Mucosa of descending colon (tissue), 3 donors: ENCODE measurements at regions not wholly inside any gene's neighbourhood (a gene's known extent, or its start where the extent isn't known, plus 50 kb on each side); places are given as distances from the start of the nearest gene placed in this dataset.

Source experiments
- ATAC-seq: fragments of 200-7000 bp; cut with Tn5 transposase; one replicate; pipeline ENCODE4 v1.9.1; 2020; ENCODE audit warnings: mild to moderate bottlenecking, moderate library complexity
- DNase-seq, 3 donors: peaks; one replicate each; pipeline ENCODE4 v3.0.0-alpha.2; 2020
- H3K36me3 ChIP-seq: fragments of 200-600 bp; one replicate; pipeline ENCODE4 v1.8.0; 2021; ENCODE audit warnings: low read depth, mild to moderate bottlenecking
- H3K4me1 ChIP-seq: fragments of 200-600 bp; one replicate; pipeline ENCODE4 v1.8.0; 2021; ENCODE audit warnings: low read depth, mild to moderate bottlenecking
- H3K4me3 ChIP-seq: fragments of 200-600 bp; one replicate; pipeline ENCODE4 v1.8.0; 2021; ENCODE audit warnings: mild to moderate bottlenecking
- H3K9me3 ChIP-seq: fragments of 200-600 bp; one replicate; pipeline ENCODE4 v1.8.0; 2021; ENCODE audit warnings: mild to moderate bottlenecking
- intact Hi-C, 2 donors: fragments of 100-400 bp; cut with DNase I in 1 of 2; cut with micrococcal nuclease in 1 of 2; formaldehyde crosslinking; loops; one replicate each; pipeline versions ENCODE4 v1.11.0 to v1.11.1; 2022; cut with DNase I, micrococcal nuclease
- TF ChIP-seq, protein P1 (sequence below): fragments of 200-600 bp; IDR thresholded peaks from one replicate; pipeline ENCODE4 v1.8.0; 2022; ENCODE audit warnings: antibody characterized with exemption, mild to moderate bottlenecking
- donor health status: DM: no; HTN: no; CAD: no; lungs with moderate emphysema.
- donor health status: DM: no; HTN: no; CAD: no.
- donor health status: DM: no; HTN: yes; CAD: no.

DNA sequence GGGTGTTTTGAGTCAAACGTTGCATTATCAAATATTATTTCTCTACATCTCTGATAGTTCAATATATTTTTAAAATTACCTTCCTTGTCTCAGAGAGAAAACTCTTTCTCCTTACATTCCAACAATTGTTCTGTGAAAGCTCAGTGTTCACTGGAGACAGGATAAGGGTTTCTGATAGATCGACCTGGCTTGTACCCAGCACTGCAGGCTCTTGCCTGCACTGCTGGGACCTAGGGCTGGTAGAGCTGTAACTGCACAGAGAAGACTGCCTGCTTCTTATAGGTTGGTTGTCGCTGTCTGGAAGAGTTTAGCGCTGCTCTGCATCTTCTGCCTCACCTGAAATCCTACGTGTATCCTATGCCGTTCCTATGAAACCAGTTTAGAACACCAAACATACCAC, 249.9 kb upstream of the LRTM1 start:
- intact Hi-C loops, result no loop called here
- no peaks in the 10 kb centered on the region for H3K9me3 ChIP-seq
- H3K4me1 ChIP-seq, result no peaks in the 10 kb centered on the region
- DNase-seq (no peak), ATAC-seq (no peak)
- H3K4me3 ChIP-seq, result no peak overlapping the region
- TF ChIP-seq, protein P1, sequence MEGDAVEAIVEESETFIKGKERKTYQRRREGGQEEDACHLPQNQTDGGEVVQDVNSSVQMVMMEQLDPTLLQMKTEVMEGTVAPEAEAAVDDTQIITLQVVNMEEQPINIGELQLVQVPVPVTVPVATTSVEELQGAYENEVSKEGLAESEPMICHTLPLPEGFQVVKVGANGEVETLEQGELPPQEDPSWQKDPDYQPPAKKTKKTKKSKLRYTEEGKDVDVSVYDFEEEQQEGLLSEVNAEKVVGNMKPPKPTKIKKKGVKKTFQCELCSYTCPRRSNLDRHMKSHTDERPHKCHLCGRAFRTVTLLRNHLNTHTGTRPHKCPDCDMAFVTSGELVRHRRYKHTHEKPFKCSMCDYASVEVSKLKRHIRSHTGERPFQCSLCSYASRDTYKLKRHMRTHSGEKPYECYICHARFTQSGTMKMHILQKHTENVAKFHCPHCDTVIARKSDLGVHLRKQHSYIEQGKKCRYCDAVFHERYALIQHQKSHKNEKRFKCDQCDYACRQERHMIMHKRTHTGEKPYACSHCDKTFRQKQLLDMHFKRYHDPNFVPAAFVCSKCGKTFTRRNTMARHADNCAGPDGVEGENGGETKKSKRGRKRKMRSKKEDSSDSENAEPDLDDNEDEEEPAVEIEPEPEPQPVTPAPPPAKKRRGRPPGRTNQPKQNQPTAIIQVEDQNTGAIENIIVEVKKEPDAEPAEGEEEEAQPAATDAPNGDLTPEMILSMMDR, result no peak
- no peaks in the 10 kb centered on the region for H3K36me3 ChIP-seq

DNA sequence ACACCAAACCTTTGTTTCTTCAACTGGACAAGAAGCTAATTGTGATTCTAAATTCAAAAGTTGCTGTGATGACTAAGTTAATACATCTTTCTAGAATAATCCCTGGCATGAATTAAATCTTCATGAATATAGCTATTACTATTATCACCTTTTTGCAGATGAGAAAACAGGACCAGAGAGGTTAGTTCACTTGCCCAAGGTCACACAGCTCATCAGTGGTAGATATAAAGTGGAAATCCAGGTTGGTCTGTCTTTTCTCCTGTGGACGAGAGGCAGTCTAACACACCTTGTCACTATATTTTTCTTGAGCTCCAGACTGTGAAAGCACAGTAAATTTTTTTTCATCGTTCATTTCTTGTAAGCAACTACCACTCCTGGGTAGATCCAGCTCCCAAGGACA, 247.6 kb upstream of the LRTM1 start:
- Histone ChIP-seq H3K4me3 (no peak overlapping the region), H3K4me1 (no peaks in the 10 kb centered on the region), H3K36me3 (no peaks in the 10 kb centered on the region), H3K9me3 (no peaks in the 10 kb centered on the region)
- intact Hi-C loops, result no loop called here
- no peak for ATAC-seq
- no peak for DNase-seq
- TF ChIP-seq, protein P1, result no peak

DNA sequence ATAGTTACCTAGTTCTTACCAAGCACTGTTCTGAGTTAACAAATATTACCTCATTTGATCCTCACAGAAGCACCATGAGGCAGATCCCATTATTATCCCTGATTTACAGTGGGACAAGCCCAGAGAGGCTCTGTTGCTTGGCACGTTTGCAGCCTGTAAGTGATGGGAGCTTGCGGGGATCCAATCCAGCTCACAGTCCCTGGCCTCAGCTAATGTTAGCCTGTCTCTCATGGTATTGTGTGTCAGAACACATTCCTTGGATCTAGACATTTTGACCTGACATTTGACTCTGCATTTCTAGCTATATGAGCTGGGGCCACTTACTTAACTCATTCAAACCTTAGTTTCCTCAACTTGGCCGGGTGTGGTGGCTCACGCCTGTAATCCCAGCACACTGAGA, 246.9 kb upstream of the LRTM1 start:
- no peaks in the 10 kb centered on the region for H3K9me3 ChIP-seq
- H3K4me3 ChIP-seq, result no peak overlapping the region
- no peak for DNase-seq
- H3K4me1 ChIP-seq, result no peaks in the 10 kb centered on the region
- intact Hi-C loops, result no loop called here
- H3K36me3 ChIP-seq, result no peaks in the 10 kb centered on the region
- TF ChIP-seq, protein P1, result no peak
- ATAC-seq, result no peak

DNA sequence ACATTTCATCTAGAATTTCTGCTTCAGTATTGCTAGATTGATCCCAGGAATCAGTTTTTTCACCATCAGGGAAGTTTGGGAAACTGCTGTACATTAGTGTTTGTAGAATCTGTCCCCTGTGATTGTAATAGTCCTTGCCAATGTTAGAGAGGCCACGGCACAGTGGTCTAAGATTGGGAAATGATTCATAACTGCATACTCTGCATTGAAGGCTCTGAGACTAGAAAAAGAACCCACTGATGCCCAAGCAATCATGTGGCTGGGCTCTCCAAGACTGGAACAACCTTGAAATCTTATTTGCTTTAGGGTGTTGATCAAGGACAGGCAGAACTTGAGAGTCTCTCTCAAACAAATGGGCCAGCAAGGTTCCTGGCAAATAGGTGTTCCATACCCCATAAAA, 245.6 kb upstream of the LRTM1 start:
- no peaks in the 10 kb centered on the region for H3K4me1 ChIP-seq
- no peaks in the 10 kb centered on the region for H3K36me3 ChIP-seq
- H3K4me3 ChIP-seq, result no peak overlapping the region
- DNase-seq (no peak), ATAC-seq (no peak)
- TF ChIP-seq, protein P1, result no peak
- H3K9me3 ChIP-seq, result no peaks in the 10 kb centered on the region
- intact Hi-C loops, result no loop called here

DNA sequence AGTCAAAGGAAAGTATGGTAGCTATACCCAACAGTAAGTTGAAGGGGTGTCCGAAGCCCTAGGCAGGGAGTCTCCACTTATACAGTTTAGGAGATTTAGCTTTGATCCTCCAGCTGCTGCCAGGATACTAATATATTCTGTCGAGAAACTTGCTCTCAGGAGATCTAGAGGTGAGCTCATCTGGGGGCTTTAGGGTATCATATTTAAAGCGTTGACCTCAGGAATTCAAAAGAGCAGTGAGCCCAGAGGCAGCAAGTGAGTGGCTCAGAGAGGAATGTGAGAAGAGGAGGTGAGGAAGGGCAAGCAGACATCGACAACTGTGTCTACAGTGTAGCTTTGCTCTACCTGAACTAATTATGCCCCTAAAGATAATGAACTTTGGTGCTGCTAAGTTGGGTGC, 245.1 kb upstream of the LRTM1 start:
- Histone ChIP-seq H3K4me1 (no peaks in the 10 kb centered on the region), H3K4me3 (no peak overlapping the region), H3K36me3 (no peaks in the 10 kb centered on the region), H3K9me3 (no peaks in the 10 kb centered on the region)
- intact Hi-C loops, result no loop called here
- TF ChIP-seq, protein P1, result no peak
- DNase-seq (no peak), ATAC-seq (no peak)

DNA sequence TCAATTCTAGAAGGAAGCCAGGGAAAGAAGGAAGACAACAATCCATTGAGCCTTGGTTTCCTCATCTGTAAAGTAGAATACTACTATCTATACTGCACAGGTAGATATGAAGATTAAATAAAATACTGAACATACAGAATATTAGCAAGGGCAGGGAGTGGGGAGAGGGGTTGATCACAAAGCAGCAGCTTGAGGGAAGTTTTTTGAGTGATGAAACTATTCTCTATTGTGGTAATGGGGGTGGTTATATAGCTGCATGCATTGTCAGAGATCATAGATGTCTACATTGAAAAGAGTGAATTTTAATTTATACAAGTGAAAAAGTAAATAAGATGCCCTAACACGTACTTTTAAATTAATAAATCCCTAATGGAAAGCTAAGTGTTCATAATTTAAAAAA, 242.6 kb upstream of the LRTM1 start:
- Histone ChIP-seq H3K36me3 (no peaks in the 10 kb centered on the region), H3K9me3 (no peaks in the 10 kb centered on the region), H3K4me1 (peaks cover 5% of the 10 kb centered on the region), H3K4me3 (no peak overlapping the region)
- TF ChIP-seq, protein P1, result no peak
- no peak for ATAC-seq
- intact Hi-C loops, result no loop called here
- no peak for DNase-seq
